Neural cell (in vitro differentiated cells): ENCODE measurements at regions not wholly inside any gene's neighbourhood (a gene's known extent, or its start where the extent isn't known, plus 50 kb on each side); places are given as distances from the start of the nearest gene placed in this dataset.

ENCODE experiments used
- H2AFZ ChIP-seq: fragments of 200-600, 300-800 bp; sonication (generic), shearing (Covaris generic); 2 replicates; pipeline ENCODE4 v1.6.0; 2014; ENCODE audit warnings: low read depth, mild to moderate bottlenecking, antibody characterized with exemption, low read length, moderate library complexity
- H3F3A ChIP-seq: fragments of 200-600 bp; shearing (Covaris generic); 2 replicates; pipeline ENCODE4 v1.6.1; 2016; ENCODE audit warnings: mild to moderate bottlenecking, moderate library complexity, mixed read lengths, antibody characterized with exemption, low read length; ENCODE audit not compliant: insufficient read depth, poor library complexity, severe bottlenecking
- H3K27ac ChIP-seq: fragments of 200-600, 300-800 bp; sonication (generic), shearing (Covaris generic); 2 replicates; pipeline ENCODE4 v1.5.1; 2014; ENCODE audit warnings: mild to moderate bottlenecking, low read length, moderate library complexity
- H3K27me3 ChIP-seq: fragments of 300-800, 200-600 bp; sonication (generic), shearing (Covaris generic); 2 replicates; pipeline ENCODE4 v1.6.0; 2014; ENCODE audit warnings: mild to moderate bottlenecking, low read depth, low read length, moderate library complexity; ENCODE audit not compliant: insufficient read depth
- H3K36me3 ChIP-seq: fragments of 300-800, 200-600 bp; sonication (generic), shearing (Covaris generic); 2 replicates; pipeline ENCODE4 v1.5.1; 2014; ENCODE audit warnings: mild to moderate bottlenecking, antibody characterized with exemption, low read length, moderate library complexity; ENCODE audit not compliant: insufficient read depth
- H3K4me2 ChIP-seq: fragments of 300-800, 200-600 bp; sonication (generic), shearing (Covaris generic); 2 replicates; pipeline ENCODE4 v1.6.0; 2014; ENCODE audit warnings: mild to moderate bottlenecking, low read length
- H3K4me3 ChIP-seq: fragments of 300-800, 200-600 bp; sonication (generic), shearing (Covaris generic); 2 replicates; pipeline ENCODE4 v1.5.1; 2014; ENCODE audit warnings: mild to moderate bottlenecking, low read length, moderate library complexity
- H3K79me2 ChIP-seq: fragments of 200-600 bp; shearing (Covaris generic); replicated peaks from 2 replicates; pipeline ENCODE4 v1.6.0; 2014; ENCODE audit warnings: mild to moderate bottlenecking, low read length, moderate library complexity; ENCODE audit not compliant: insufficient read depth
- H3K9ac ChIP-seq: fragments of 300-800, 200-600 bp; sonication (generic), shearing (Covaris generic); 2 replicates; pipeline ENCODE4 v1.6.1; 2016; ENCODE audit warnings: mild to moderate bottlenecking, low read length, mixed read lengths
- H3K9me2 ChIP-seq: fragments of 200-600 bp; shearing (Covaris generic); 2 replicates; pipeline ENCODE4 v1.6.1; 2016; ENCODE audit warnings: mild to moderate bottlenecking, low read length, mixed read lengths; ENCODE audit not compliant: insufficient read depth
- H3K9me3 ChIP-seq: fragments of 200-600, 300-800 bp; sonication (generic), shearing (Covaris generic); 2 replicates; pipeline ENCODE4 v1.6.1; 2016; ENCODE audit warnings: mild to moderate bottlenecking, mixed run types, low read length, moderate library complexity, mixed read lengths
- H4K20me1 ChIP-seq: fragments of 200-600 bp; shearing (Covaris generic); 2 replicates; pipeline ENCODE4 v1.6.1; 2016; ENCODE audit warnings: mild to moderate bottlenecking, mixed run types; ENCODE audit not compliant: insufficient read depth
- EP300 ChIP-seq: fragments of 450-650 bp; conservative IDR thresholded peaks from 2 replicates; pipeline ENCODE4 v1.6.1; 2014; ENCODE audit warnings: antibody characterized with exemption, mild to moderate bottlenecking, moderate library complexity; ENCODE audit not compliant: poor library complexity, severe bottlenecking
- EZH2 ChIP-seq: fragments of 200-600, 300-800 bp; shearing (Covaris generic), sonication (generic); IDR thresholded peaks from 2 replicates; pipeline ENCODE4 v1.6.1; 2014; ENCODE audit warnings: antibody characterized with exemption, low read length, borderline replicate concordance, mild to moderate bottlenecking; ENCODE audit not compliant: insufficient read depth, poor library complexity, severe bottlenecking
- MXI1 ChIP-seq: fragments of 450-650 bp; conservative IDR thresholded peaks from 2 replicates; pipeline ENCODE4 v1.6.1; 2014; ENCODE audit warnings: antibody characterized with exemption, mild to moderate bottlenecking; ENCODE audit not compliant: poor library complexity, severe bottlenecking
- POLR2AphosphoS5 ChIP-seq: IDR thresholded peaks from 2 replicates; pipeline ENCODE4 v1.6.1; 2012
- RAD21 ChIP-seq: fragments of 450-650 bp; conservative IDR thresholded peaks from 2 replicates; pipeline ENCODE4 v1.6.1; 2014; ENCODE audit warnings: antibody characterized with exemption, mild to moderate bottlenecking, moderate library complexity
- SMC3 ChIP-seq: fragments of 450-650 bp; conservative IDR thresholded peaks from 2 replicates; pipeline ENCODE4 v1.6.1; 2014; ENCODE audit warnings: antibody characterized with exemption, mild to moderate bottlenecking, moderate library complexity; ENCODE audit not compliant: poor library complexity
- TAF1 ChIP-seq: IDR thresholded peaks from 2 replicates; pipeline ENCODE4 v1.6.1; 2012; ENCODE audit warnings: low read depth
- TF ChIP-seq, protein P1 (sequence below): fragments of 450-650 bp; IDR thresholded peaks from 2 replicates; pipeline ENCODE4 v1.5.1; 2014; ENCODE audit warnings: antibody characterized with exemption, mild to moderate bottlenecking, moderate library complexity; ENCODE audit not compliant: poor library complexity, severe bottlenecking
- TF ChIP-seq, protein P2 (sequence below): IDR thresholded peaks from 2 replicates; pipeline ENCODE4 v1.6.1; 2012; ENCODE audit warnings: borderline replicate concordance

GRCh38 chr5:62111428-62111827, 194.6 kb upstream of the KIF2A start:
- Histone ChIP-seq H3K27me3 (no peaks in the 10 kb centered on the region), H3K9ac (no peak overlapping the region), H3K9me3 (no peaks in the 10 kb centered on the region), H3K4me3 (no peak overlapping the region), H3K9me2 (no peaks in the 10 kb centered on the region), H3K4me2 (no peak overlapping the region), H3K27ac (no peak overlapping the region), H3K79me2 (no peaks in the 10 kb centered on the region), H3K36me3 (no peaks in the 10 kb centered on the region), H3F3A (no peaks in the 10 kb centered on the region), H2AFZ (no peak overlapping the region), H4K20me1 (no peaks in the 10 kb centered on the region)
- no peak for TF ChIP-seq TAF1
- TF ChIP-seq SMC3, result no peak
- TF ChIP-seq EZH2, result no peak
- TF ChIP-seq RAD21, result no peak
- TF ChIP-seq, protein P1, sequence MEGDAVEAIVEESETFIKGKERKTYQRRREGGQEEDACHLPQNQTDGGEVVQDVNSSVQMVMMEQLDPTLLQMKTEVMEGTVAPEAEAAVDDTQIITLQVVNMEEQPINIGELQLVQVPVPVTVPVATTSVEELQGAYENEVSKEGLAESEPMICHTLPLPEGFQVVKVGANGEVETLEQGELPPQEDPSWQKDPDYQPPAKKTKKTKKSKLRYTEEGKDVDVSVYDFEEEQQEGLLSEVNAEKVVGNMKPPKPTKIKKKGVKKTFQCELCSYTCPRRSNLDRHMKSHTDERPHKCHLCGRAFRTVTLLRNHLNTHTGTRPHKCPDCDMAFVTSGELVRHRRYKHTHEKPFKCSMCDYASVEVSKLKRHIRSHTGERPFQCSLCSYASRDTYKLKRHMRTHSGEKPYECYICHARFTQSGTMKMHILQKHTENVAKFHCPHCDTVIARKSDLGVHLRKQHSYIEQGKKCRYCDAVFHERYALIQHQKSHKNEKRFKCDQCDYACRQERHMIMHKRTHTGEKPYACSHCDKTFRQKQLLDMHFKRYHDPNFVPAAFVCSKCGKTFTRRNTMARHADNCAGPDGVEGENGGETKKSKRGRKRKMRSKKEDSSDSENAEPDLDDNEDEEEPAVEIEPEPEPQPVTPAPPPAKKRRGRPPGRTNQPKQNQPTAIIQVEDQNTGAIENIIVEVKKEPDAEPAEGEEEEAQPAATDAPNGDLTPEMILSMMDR, result no peak
- no peak for TF ChIP-seq EP300
- no peak for TF ChIP-seq MXI1
- TF ChIP-seq POLR2AphosphoS5, result no peak
- TF ChIP-seq, protein P2, sequence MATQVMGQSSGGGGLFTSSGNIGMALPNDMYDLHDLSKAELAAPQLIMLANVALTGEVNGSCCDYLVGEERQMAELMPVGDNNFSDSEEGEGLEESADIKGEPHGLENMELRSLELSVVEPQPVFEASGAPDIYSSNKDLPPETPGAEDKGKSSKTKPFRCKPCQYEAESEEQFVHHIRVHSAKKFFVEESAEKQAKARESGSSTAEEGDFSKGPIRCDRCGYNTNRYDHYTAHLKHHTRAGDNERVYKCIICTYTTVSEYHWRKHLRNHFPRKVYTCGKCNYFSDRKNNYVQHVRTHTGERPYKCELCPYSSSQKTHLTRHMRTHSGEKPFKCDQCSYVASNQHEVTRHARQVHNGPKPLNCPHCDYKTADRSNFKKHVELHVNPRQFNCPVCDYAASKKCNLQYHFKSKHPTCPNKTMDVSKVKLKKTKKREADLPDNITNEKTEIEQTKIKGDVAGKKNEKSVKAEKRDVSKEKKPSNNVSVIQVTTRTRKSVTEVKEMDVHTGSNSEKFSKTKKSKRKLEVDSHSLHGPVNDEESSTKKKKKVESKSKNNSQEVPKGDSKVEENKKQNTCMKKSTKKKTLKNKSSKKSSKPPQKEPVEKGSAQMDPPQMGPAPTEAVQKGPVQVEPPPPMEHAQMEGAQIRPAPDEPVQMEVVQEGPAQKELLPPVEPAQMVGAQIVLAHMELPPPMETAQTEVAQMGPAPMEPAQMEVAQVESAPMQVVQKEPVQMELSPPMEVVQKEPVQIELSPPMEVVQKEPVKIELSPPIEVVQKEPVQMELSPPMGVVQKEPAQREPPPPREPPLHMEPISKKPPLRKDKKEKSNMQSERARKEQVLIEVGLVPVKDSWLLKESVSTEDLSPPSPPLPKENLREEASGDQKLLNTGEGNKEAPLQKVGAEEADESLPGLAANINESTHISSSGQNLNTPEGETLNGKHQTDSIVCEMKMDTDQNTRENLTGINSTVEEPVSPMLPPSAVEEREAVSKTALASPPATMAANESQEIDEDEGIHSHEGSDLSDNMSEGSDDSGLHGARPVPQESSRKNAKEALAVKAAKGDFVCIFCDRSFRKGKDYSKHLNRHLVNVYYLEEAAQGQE, result no peak

DNA sequence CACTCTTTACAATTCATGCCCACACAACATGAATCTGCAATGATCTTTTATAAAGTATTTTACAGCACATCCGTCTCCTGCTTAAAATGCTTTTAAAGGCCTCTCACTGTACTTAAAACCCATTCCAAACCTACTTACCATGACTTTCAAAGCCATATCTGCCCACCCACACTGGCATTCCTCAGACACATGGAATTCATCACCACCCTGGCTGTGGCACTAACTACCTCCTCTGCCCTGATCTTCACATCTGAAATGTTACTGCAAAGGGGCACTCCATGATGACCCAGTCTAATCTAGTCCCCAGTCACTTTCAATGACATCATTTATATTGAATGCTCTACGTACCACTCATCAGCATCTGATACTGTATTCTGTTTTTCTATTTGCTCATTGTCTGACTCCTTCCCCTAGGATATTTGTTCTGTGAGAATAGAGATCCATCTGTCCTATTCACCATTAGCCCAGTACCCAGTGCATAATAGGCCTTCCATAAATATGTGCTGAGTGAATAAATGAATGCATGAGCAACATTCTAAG, 193.2 kb upstream of the KIF2A start:
- H3K27me3 ChIP-seq, result no peaks in the 10 kb centered on the region
- H2AFZ ChIP-seq, result no peak overlapping the region
- H3K9ac ChIP-seq, result no peak overlapping the region
- H3F3A ChIP-seq, result no peaks in the 10 kb centered on the region
- H3K79me2 ChIP-seq, result no peaks in the 10 kb centered on the region
- no peaks in the 10 kb centered on the region for H3K9me3 ChIP-seq
- H3K36me3 ChIP-seq, result no peaks in the 10 kb centered on the region
- H4K20me1 ChIP-seq, result no peaks in the 10 kb centered on the region
- H3K9me2 ChIP-seq, result no peaks in the 10 kb centered on the region
- H3K4me2 ChIP-seq, result no peak overlapping the region
- H3K4me3 ChIP-seq, result no peak overlapping the region
- no peak overlapping the region for H3K27ac ChIP-seq
- TF ChIP-seq, protein P1, result no peak
- no peak for TF ChIP-seq EZH2
- no peak for TF ChIP-seq POLR2AphosphoS5
- TF ChIP-seq EP300, result no peak
- TF ChIP-seq MXI1, result no peak
- TF ChIP-seq SMC3, result no peak
- no peak for TF ChIP-seq RAD21
- TF ChIP-seq, protein P2, result no peak
- no peak for TF ChIP-seq TAF1
